ENCODE measurements at regions not wholly inside any gene's neighbourhood (a gene's known extent, or its start where the extent isn't known, plus 50 kb on each side); places are given as distances from the start of the nearest gene placed in this dataset.

DNA sequence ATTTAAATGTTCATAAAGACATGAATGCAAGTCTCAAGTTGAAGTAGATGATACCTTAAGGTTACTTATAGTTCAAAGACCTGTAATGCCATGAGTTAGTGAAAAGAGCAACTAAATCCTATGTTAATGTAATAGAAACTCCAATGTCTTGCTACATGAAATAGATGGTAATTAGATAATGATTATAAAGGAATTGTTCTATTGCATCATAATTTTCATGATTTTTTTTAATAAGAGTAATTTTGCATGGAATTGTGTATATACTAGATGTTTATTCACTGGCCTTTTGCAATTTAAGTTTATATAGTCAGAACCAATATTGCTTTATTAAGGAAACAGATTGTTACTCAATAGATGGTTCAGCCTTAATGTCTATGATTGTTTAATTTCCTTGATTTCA, 115.5 kb upstream of the SYT10 start:
- TF ChIP-seq NFE2L2 (conservative IDR thresholded peaks at IDR 0.05; ENCODE audit: low read length) (no peak), RCOR1 (IDR thresholded peaks at IDR 0.05; ENCODE audit: low read depth, low read length) (no peak), MAZ (IDR thresholded peaks at IDR 0.05; ENCODE audit: borderline replicate concordance, low read depth, low read length) (no peak), POLR2A (IDR thresholded peaks at IDR 0.05; ENCODE audit: low read length) (no peak), EP300 (IDR thresholded peaks at IDR 0.05) (no peak), TP53 (CRISPR knock-in tag; IDR thresholded peaks at IDR 0.05) (no peak), RFX5 (IDR thresholded peaks at IDR 0.05) (no peak), JUN (IDR thresholded peaks at IDR 0.05) (no peak), KDM1A (IDR thresholded peaks at IDR 0.05; ENCODE audit: low read depth) (no peak), POLR2AphosphoS2 (conservative IDR thresholded peaks at IDR 0.05; ENCODE audit: low read length) (no peak)
- TF ChIP-seq, protein P1, sequence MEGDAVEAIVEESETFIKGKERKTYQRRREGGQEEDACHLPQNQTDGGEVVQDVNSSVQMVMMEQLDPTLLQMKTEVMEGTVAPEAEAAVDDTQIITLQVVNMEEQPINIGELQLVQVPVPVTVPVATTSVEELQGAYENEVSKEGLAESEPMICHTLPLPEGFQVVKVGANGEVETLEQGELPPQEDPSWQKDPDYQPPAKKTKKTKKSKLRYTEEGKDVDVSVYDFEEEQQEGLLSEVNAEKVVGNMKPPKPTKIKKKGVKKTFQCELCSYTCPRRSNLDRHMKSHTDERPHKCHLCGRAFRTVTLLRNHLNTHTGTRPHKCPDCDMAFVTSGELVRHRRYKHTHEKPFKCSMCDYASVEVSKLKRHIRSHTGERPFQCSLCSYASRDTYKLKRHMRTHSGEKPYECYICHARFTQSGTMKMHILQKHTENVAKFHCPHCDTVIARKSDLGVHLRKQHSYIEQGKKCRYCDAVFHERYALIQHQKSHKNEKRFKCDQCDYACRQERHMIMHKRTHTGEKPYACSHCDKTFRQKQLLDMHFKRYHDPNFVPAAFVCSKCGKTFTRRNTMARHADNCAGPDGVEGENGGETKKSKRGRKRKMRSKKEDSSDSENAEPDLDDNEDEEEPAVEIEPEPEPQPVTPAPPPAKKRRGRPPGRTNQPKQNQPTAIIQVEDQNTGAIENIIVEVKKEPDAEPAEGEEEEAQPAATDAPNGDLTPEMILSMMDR (IDR thresholded peaks at IDR 0.05), result no peak
- TF ChIP-seq, protein P2, sequence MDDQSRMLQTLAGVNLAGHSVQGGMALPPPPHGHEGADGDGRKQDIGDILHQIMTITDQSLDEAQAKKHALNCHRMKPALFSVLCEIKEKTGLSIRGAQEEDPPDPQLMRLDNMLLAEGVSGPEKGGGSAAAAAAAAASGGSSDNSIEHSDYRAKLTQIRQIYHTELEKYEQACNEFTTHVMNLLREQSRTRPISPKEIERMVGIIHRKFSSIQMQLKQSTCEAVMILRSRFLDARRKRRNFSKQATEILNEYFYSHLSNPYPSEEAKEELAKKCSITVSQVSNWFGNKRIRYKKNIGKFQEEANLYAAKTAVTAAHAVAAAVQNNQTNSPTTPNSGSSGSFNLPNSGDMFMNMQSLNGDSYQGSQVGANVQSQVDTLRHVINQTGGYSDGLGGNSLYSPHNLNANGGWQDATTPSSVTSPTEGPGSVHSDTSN (IDR thresholded peaks at IDR 0.05), result no peak
- TF ChIP-seq, protein P3, sequence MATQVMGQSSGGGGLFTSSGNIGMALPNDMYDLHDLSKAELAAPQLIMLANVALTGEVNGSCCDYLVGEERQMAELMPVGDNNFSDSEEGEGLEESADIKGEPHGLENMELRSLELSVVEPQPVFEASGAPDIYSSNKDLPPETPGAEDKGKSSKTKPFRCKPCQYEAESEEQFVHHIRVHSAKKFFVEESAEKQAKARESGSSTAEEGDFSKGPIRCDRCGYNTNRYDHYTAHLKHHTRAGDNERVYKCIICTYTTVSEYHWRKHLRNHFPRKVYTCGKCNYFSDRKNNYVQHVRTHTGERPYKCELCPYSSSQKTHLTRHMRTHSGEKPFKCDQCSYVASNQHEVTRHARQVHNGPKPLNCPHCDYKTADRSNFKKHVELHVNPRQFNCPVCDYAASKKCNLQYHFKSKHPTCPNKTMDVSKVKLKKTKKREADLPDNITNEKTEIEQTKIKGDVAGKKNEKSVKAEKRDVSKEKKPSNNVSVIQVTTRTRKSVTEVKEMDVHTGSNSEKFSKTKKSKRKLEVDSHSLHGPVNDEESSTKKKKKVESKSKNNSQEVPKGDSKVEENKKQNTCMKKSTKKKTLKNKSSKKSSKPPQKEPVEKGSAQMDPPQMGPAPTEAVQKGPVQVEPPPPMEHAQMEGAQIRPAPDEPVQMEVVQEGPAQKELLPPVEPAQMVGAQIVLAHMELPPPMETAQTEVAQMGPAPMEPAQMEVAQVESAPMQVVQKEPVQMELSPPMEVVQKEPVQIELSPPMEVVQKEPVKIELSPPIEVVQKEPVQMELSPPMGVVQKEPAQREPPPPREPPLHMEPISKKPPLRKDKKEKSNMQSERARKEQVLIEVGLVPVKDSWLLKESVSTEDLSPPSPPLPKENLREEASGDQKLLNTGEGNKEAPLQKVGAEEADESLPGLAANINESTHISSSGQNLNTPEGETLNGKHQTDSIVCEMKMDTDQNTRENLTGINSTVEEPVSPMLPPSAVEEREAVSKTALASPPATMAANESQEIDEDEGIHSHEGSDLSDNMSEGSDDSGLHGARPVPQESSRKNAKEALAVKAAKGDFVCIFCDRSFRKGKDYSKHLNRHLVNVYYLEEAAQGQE (IDR thresholded peaks at IDR 0.05), result no peak
